NCI-H524 treated with DMSO at 0.1 percent for 48 hours (cell line): ENCODE measurements at regions not wholly inside any gene's neighbourhood (a gene's known extent, or its start where the extent isn't known, plus 50 kb on each side); places are given as distances from the start of the nearest gene placed in this dataset.
"Not testable (repeated sequence)": the region's sequence is repeated elsewhere in the genome, so short reads cannot be mapped to it uniquely, and the experiment has no call there.

ENCODE experiments used
- DNase-seq: peaks from one replicate; lab custom pipeline; 2025; lab: John Stamatoyannopoulos, UW

GRCh38 chr1:157409927-157410326 is 142.4 kb downstream of the FCRL5 start:
- DNase-seq, result no peak

GRCh38 chr1:157407917-157408525 is 144.3 kb downstream of the FCRL5 start:
- DNase-seq, result no peak

DNA sequence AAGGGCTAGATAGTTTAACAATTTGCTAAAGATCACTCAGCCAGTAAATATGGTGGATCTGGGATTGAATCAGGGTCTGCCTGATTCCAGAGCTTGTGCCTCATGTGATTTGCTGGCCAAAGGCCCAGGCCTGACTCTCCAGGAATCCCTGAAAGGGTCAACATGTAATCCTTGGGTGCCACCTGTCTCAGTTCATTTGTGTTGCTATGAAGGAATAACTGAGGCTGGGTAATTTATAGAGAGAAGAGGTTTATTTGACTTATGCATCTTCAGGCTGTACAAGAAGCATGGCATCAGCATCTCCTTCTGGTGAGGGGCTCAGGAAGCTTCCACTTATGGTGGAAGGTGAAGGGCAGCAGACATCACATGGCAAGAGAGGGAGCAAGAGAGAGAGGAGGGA is 144.9 kb downstream of the FCRL5 start:
- no peak for DNase-seq

DNA sequence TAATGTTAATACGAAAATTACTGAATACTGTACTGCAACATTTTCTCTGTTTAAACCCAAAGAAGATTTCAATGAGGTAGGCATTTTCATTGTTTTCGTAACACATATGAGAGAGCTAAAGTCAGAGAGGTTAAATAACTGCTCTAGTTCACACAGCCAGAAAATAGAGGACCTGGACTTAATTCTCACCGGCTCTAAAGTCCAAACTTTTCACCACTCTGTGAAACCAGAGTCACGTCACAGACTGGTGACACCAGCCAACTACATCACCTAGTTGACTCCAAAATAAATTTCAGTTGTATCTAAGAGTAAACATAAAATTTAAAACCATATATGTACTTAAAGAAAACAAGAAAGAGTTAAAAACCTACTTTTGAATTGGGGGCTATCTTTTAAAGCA is 146.7 kb downstream of the FCRL5 start:
- no peak for DNase-seq

DNA sequence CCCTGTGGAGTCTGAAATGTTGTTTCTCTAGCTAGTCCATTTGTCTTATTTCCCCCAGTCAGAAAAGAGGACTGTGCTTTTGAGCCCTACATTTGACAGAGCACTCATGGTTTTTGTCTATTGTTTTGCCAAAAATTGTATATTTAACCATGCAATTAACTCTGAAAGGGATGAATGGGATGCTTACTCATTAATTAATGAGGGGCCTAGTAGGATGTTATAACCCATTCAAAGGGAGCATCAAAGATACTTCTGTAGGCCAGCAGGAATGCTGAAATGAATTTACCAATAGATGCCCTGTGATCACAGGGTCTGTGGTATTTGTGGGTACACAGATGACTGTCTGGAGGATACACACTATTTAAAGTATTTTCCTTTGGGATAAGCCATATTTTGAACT is 147.7 kb downstream of the FCRL5 start:
- DNase-seq, result no peak

- no peak for DNase-seq
These were observed 148.2 kb downstream of the FCRL5 start for GRCh38 chr1:157404063-157404501.

GRCh38 chr1:157403608-157404007 is 148.7 kb downstream of the FCRL5 start:
- no peak for DNase-seq

- no peak for DNase-seq
These were observed 149.1 kb downstream of the FCRL5 start for GRCh38 chr1:157403203-157403602.

GRCh38 chr1:157400766-157401165 is 151.5 kb downstream of the FCRL5 start:
- no peak for DNase-seq

DNA sequence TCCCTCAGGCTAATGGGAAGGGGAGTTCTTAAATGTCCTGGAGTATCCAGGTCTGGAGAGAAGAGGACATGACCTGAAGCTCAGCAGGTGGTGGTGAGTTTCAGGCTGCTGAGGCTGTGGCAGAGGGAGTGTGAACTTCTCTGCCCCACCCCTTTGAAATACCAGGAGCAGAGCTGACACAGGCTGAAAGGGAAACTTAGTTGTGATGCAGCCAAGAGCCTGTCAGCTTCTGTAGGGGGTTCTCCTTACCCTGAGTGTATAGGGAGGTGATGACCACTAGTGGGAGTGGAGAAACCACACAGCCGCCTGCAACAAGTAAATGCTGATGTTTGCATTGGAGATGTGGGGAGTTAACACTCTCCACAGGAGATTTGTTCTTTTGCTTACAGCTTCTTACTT is 152.3 kb downstream of the FCRL5 start:
- DNase-seq, result no peak

DNA sequence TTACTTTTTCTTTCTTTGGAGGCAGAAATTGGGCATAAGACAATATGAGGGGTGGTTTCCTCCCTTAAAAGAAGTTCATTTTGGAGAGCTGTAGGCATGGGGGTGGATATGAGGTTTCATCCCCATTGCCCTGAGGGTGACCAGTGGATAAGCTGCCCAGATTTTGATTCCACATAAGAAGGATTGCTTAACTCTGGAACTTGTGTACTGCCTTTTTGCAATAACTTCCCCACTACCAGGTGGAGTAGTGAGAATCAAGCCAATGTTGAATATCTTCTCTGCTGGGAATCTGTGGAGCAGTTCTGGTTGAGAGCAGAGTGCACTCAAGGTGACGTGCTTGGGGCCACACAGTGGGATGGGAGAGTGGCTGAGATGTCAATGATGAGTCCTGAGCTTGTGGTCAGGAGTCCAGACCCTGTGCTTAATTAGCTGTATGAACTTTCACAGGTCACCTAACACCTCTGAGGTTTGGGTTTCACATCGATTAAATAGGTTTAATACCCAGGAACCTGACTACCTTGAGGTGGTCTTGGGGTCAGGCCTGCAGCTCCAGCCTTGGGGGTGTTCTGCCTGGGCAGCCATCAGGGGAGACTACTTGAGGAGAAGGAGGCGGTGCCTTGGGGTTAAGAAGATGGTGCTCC is 152.9 kb downstream of the FCRL5 start:
- DNase-seq, result no peak

- no peak for DNase-seq
These were observed 161.7 kb downstream of the FCRL5 start for GRCh38 chr1:157390651-157391050.

DNA sequence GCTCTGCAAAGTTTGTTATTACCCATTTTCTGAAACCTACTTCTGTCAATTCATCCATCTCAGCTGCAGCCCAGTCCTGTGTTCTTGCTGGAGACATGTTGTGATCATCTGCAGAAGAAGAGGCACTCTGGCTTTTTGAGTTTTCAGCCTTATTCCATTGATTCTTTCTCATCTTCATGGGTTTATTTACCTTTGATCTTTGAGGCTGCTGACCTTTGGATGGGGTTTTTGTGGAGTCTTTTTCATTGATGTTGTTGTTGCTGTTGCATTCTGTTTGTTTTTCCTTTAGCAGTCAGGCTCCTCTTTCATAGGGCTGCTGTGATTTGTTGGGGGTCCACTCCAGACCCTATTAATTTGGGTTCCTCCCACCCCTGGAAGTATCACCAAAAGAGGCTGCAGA is 164.3 kb downstream of the FCRL5 start:
- no peak for DNase-seq

DNA sequence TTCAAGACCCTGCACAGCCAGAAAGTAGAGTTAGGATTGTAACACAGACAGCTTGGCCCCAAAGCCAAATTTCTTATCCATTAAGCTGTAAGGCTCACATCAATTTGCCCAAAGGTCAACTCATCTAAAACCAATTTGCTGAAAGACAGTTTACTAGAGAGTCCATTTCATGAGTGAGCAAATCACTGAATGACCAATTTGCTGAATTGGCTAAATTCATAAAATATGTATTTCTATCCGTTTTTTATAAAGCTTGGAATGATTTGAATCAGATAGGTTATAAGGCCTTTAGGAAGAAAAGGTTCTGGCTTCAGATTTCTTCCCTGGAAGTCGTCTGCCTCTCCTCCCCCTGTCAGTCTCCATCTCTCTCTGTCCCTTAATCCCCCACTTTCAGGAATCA is 168.1 kb downstream of the FCRL5 start:
- DNase-seq, result no peak

DNA sequence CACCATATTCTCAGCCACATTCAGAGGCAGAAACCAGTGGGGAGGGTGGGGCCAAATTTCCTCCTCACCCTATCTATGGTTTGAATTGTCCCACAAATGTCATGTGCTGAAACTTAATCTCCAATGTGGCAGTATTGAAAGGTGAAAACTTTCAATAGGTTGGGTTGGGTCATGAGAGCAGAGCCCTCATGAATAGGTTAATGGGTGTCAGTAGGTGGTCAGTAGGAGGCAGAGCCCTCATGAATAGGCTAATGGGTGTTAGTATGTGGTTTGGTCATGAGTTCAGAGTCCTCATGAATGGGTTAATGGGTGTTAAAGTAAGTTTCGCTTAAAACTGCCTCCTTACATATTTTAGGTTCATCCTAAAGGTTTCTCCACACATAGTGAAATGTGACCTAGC is 170.0 kb downstream of the FCRL5 start:
- no peak for DNase-seq

- DNase-seq, result no peak
These were observed 171.8 kb downstream of the FCRL5 start for GRCh38 chr1:157380523-157380922.

- not testable (repeated sequence) for DNase-seq
These were observed 175.0 kb downstream of the FCRL5 start for GRCh38 chr1:157377280-157377713.

- DNase-seq, result no peak
These were observed 175.6 kb downstream of the FCRL5 start for GRCh38 chr1:157376681-157377080.

DNA sequence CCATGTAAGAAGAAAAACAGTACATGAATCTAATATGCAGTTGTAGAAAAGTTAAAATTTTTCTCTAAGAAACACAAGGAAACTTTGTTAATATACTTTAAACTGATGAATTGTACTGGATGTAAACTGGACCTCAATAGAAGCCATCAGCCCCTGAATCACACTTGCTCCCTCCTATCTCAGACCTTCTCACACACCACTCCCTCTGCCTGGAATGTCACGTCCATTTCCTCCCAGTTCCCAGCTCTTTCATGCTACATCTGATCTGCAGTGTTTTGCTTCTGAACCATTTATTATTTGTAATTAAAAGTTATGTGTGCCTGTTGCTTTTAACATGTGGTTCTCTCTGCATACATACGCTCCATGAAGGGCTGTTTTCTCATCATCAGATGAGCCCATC is 180.0 kb downstream of the FCRL5 start:
- DNase-seq, result not testable (repeated sequence)

GRCh38 chr1:157371826-157372225 is 180.5 kb downstream of the FCRL5 start:
- no peak for DNase-seq

GRCh38 chr1:157371221-157371620 is 181.1 kb downstream of the FCRL5 start:
- DNase-seq, result no peak

GRCh38 chr1:157370698-157371097 is 181.6 kb downstream of the FCRL5 start:
- no peak for DNase-seq

DNA sequence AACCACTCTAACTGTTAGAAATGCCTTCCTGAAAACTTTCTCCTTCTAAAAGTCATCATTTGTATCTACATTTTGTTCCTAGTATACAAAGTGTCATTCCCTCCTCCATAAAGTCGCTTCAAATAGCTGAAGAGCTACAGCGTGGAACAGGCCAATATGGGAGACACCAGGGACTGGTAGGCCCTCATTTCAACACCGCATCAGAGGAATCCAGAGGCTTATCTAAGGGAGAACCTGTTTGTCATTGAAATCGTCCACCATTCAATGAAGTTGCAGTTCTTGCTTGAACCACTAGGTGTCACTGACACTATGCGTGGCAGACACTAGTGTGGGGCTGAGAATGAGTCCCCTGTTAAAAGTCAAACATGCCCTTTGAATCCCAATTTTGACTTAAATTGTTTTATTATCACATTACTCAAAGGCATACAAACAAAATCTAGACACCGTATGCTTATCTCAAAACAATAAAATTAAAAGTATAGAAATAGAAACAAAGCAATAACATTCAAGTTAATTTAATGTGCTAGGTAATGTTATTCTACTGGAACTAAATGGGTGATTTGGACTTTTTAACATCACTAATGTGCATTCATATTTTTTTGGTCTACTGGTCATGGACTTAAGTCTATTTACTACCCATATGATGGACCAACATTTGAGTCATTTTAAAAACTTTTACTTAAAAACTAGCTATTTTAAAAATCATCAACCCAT is 182.3 kb downstream of the FCRL5 start:
- peak; percentile 8 for DNase-seq
